ENCODE measurements at regions not wholly inside any gene's neighbourhood (a gene's known extent, or its start where the extent isn't known, plus 50 kb on each side); places are given as distances from the start of the nearest gene placed in this dataset.

- Histone ChIP-seq H2AFZ (ENCODE audit: low read length) (no peak overlapping the region), H3K27ac (ENCODE audit: low read depth, low read length, poor library complexity, severe bottlenecking) (no peak overlapping the region), H3K9me3 (ENCODE audit: low read length) (no peaks in the 10 kb centered on the region), H3K4me1 (ENCODE audit: insufficient read depth, low read length, poor library complexity, severe bottlenecking) (peaks cover 10% of the 10 kb centered on the region), H3K4me3 (ENCODE audit: low read depth, low read length, poor library complexity, severe bottlenecking) (no peak overlapping the region), H3K36me3 (ENCODE audit: insufficient read depth, low read length) (no peaks in the 10 kb centered on the region), H3K79me2 (ENCODE audit: insufficient read depth, low read depth, low read length) (no peaks in the 10 kb centered on the region), H3K4me2 (ENCODE audit: low read length) (no peak overlapping the region), H4K20me1 (ENCODE audit: insufficient read depth, low read length) (no peaks in the 10 kb centered on the region), H3K9me2 (ENCODE audit: insufficient read depth, low read length) (no peaks in the 10 kb centered on the region)
- intact Hi-C loops (cut with micrococcal nuclease; ENCODE audit: unreplicated experiment): no loop called here
- BruUV-seq (replicated peaks): no TSS peak
- ChIA-PET CTCF (ENCODE audit: unreplicated experiment) (no interaction called here), POLR2A (no interaction called here)
- TF ChIP-seq EZH2phosphoT487 (IDR thresholded peaks at IDR 0.05; ENCODE audit: borderline replicate concordance, low read depth, low read length): no peak
- no peak for TF ChIP-seq CTCF (conservative IDR thresholded peaks at IDR 0.05; ENCODE audit: low read length)
- no peak for DNase-seq (ENCODE audit: low spot score)
Observed at GRCh38 chr3:194194757-194195085, 58.8 kb downstream of the HES1 start.

- H3K4me2 ChIP-seq (ENCODE audit: low read length): no peak overlapping the region
- BruUV-seq (replicated peaks): no TSS peak
- H3K9me2 ChIP-seq (ENCODE audit: insufficient read depth, low read length): no peaks in the 10 kb centered on the region
- no peaks in the 10 kb centered on the region for H3K79me2 ChIP-seq (ENCODE audit: insufficient read depth, low read depth, low read length)
- H3K4me1 ChIP-seq (ENCODE audit: insufficient read depth, low read length, poor library complexity, severe bottlenecking): peaks cover 10% of the 10 kb centered on the region
- no peaks in the 10 kb centered on the region for H3K9me3 ChIP-seq (ENCODE audit: low read length)
- TF ChIP-seq EZH2phosphoT487 (IDR thresholded peaks at IDR 0.05; ENCODE audit: borderline replicate concordance, low read depth, low read length): no peak
- no peak for TF ChIP-seq CTCF (conservative IDR thresholded peaks at IDR 0.05; ENCODE audit: low read length)
- H3K4me3 ChIP-seq (ENCODE audit: low read depth, low read length, poor library complexity, severe bottlenecking): no peak overlapping the region
- H4K20me1 ChIP-seq (ENCODE audit: insufficient read depth, low read length): no peaks in the 10 kb centered on the region
- POLR2A ChIA-PET: no interaction called here
- CTCF ChIA-PET (ENCODE audit: unreplicated experiment): no interaction called here
- H2AFZ ChIP-seq (ENCODE audit: low read length): no peak overlapping the region
- H3K27ac ChIP-seq (ENCODE audit: low read depth, low read length, poor library complexity, severe bottlenecking): no peak overlapping the region
- DNase-seq (ENCODE audit: low spot score): no peak
- no peaks in the 10 kb centered on the region for H3K36me3 ChIP-seq (ENCODE audit: insufficient read depth, low read length)
- intact Hi-C loops (cut with micrococcal nuclease; ENCODE audit: unreplicated experiment): no loop called here
Observed at GRCh38 chr3:194195611-194196010, 59.7 kb downstream of the HES1 start.

- H3K36me3 ChIP-seq (ENCODE audit: insufficient read depth, low read length): no peaks in the 10 kb centered on the region
- peaks cover 10% of the 10 kb centered on the region for H3K4me1 ChIP-seq (ENCODE audit: insufficient read depth, low read length, poor library complexity, severe bottlenecking)
- no peak overlapping the region for H2AFZ ChIP-seq (ENCODE audit: low read length)
- no peak for DNase-seq (ENCODE audit: low spot score)
- ChIA-PET CTCF (ENCODE audit: unreplicated experiment) (no interaction called here), POLR2A (interaction anchor here (0.7 to 0.8 kb wide), 2 partner anchors 30 to 148 kb away, joined by 3 read pairs; no protein-coding TSS in a partner anchor)
- H3K4me3 ChIP-seq (ENCODE audit: low read depth, low read length, poor library complexity, severe bottlenecking): no peak overlapping the region
- H3K79me2 ChIP-seq (ENCODE audit: insufficient read depth, low read depth, low read length): no peaks in the 10 kb centered on the region
- H3K4me2 ChIP-seq (ENCODE audit: low read length): no peak overlapping the region
- no peaks in the 10 kb centered on the region for H4K20me1 ChIP-seq (ENCODE audit: insufficient read depth, low read length)
- intact Hi-C loops (cut with micrococcal nuclease; ENCODE audit: unreplicated experiment): no loop called here
- BruUV-seq (replicated peaks): no TSS peak
- no peak for TF ChIP-seq EZH2phosphoT487 (IDR thresholded peaks at IDR 0.05; ENCODE audit: borderline replicate concordance, low read depth, low read length)
- no peak for TF ChIP-seq CTCF (conservative IDR thresholded peaks at IDR 0.05; ENCODE audit: low read length)
- H3K9me2 ChIP-seq (ENCODE audit: insufficient read depth, low read length): no peaks in the 10 kb centered on the region
- H3K9me3 ChIP-seq (ENCODE audit: low read length): no peaks in the 10 kb centered on the region
- H3K27ac ChIP-seq (ENCODE audit: low read depth, low read length, poor library complexity, severe bottlenecking): no peak overlapping the region
Observed at GRCh38 chr3:194196876-194197275, 60.9 kb downstream of the HES1 start.
